NCI-H2107 (cell line): ENCODE measurements at regions not wholly inside any gene's neighbourhood (a gene's known extent, or its start where the extent isn't known, plus 50 kb on each side); places are given as distances from the start of the nearest gene placed in this dataset.
"Not testable (repeated sequence)": the region's sequence is repeated elsewhere in the genome, so short reads cannot be mapped to it uniquely, and the experiment has no call there.

Source experiments
- DNase-seq: peaks from one replicate; lab custom pipeline; 2025; lab: John Stamatoyannopoulos, UW

GRCh38 chr1:184854496-184855140 lies 100.0 kb upstream of the EDEM3 start:
- DNase-seq: peak; percentile 40

DNA sequence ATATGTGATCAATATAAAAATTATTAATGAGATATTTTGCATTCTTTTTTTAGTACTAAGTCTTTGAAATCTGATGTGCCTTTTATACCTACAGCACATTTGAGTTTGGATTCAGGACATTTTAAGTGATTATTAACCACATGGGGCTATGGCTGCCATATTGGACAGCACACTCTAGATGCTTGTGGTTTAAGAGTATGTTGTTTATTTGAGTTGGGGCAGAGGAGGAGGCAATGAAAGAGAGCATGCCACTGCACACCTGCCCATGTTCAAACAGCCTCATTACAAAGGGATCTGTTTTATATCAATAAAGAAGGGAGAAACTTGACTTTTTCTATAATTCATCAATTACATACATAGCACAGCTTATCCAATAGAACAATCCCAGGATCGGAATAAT lies 99.4 kb upstream of the EDEM3 start:
- no peak for DNase-seq

- DNase-seq: no peak
Measured at GRCh38 chr1:184851822-184852746, 97.4 kb upstream of the EDEM3 start.

- DNase-seq: peak; percentile 21
Measured at GRCh38 chr1:184843732-184844495, 89.3 kb upstream of the EDEM3 start.

GRCh38 chr1:184840596-184840995 lies 85.9 kb upstream of the EDEM3 start:
- DNase-seq: no peak

- no peak for DNase-seq
Measured at GRCh38 chr1:184838504-184838951, 83.9 kb upstream of the EDEM3 start.

DNA sequence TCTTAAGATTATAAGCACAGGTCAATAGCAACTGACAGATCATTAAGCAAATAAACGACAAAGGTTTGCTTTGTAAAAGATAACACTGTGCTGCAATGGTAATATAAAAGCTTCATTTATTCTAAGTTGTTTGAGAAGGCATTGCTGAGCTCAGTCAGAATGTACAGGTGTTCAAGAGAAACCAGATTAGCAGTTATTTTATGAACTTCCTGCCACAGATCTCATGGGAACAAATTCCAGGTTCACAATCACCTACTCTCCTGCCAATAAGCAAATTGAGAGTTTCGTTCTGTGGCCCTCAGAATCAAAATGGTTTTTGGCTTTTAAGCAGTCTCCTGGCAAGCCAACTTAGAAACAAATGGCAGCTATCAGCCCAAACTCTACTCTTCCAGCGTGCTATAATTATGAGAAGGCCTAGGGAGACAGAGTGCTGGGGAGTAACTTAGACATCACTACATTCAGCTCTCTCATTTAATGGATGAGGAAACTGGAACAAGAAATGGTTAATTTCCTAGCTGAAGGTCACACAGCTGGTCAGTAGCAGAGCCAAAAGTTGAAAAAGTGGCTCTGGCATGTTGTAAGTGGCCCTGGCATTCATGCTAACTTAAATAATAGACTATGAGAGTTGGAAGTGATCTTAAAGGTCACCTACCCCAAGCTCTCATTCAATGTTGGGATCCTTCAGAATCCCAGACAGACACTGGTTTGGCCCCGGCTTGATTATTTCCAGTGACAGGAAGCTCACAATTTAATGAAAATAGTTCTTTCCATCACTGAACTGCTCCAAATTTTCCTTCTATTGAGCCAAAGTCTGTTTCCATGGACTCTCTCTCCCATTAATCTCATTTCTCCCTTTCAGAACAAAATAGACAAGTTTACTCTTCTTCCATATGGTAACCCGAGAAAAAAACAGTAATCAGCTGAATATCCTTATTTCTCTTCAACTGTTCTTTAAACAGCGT lies 82.6 kb upstream of the EDEM3 start:
- no peak for DNase-seq

DNA sequence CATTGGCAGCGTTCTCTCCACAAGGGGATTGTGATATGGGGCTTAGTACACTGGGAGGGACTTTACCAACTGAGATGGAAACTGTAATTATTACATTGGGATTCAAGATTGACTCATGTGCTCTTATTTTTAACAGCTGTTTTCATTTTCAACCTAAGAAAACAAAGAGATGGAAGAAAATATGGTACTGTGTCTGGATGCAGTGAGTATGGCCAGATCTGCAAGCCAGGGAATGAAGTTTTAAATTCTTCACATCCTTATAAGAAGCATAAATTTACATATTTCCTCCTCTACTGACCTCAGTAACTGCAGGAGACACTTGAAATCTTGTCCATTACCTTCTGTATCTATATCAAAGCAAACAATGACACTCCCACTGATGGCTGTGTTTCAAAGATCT lies 81.5 kb upstream of the EDEM3 start:
- DNase-seq: no peak

DNA sequence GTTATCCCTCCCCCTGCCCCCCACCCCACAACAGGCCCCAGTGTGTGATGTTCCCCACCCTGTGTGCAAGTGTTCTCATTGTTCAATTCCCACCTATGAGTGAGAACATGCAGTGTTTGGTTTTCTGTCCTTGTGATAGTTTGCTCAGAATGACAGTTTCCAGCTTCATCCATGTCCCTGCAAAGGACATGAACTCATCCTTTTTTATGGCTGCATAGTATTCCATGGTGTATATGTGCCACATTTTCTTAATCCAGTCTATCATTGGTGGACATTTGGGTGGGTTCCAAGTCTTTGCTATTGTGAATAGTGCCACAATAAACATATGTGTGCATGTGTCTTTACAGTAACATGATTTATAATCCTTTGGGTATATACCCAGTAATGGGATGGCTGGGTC lies 79.3 kb upstream of the EDEM3 start:
- DNase-seq: not testable (repeated sequence)

- DNase-seq: no peak
Measured at GRCh38 chr1:184832517-184832916, 77.9 kb upstream of the EDEM3 start.

- DNase-seq: not testable (repeated sequence)
Measured at GRCh38 chr1:184829496-184829895, 74.8 kb upstream of the EDEM3 start.

- DNase-seq: no peak
Measured at GRCh38 chr1:184828369-184828717, 73.7 kb upstream of the EDEM3 start.

- DNase-seq: no peak
Measured at GRCh38 chr1:184827600-184828368, 73.1 kb upstream of the EDEM3 start.

- no peak for DNase-seq
Measured at GRCh38 chr1:184826001-184826400, 71.3 kb upstream of the EDEM3 start.

GRCh38 chr1:184825571-184825970 lies 70.9 kb upstream of the EDEM3 start:
- no peak for DNase-seq

GRCh38 chr1:184824691-184825323 lies 70.1 kb upstream of the EDEM3 start:
- DNase-seq: no peak

DNA sequence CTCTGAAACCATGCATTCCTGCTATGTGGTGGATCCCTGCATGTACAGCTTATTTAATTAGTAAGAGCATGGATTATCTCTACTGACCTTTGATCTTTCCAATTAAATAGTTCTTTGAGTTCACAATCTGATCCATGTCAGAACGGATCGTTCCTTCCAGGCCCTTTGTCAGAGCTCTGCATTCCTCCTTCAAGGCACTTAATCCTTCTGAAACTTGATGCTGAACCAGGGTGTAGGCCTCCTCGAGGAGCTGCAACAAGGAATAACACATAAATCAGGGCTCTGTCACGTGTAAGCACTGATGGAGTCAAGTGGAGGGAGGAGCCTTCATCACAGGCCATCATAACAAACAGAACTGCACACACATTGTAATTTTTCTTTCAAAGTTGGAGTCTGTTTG lies 68.4 kb upstream of the EDEM3 start:
- DNase-seq: peak; percentile 24

DNA sequence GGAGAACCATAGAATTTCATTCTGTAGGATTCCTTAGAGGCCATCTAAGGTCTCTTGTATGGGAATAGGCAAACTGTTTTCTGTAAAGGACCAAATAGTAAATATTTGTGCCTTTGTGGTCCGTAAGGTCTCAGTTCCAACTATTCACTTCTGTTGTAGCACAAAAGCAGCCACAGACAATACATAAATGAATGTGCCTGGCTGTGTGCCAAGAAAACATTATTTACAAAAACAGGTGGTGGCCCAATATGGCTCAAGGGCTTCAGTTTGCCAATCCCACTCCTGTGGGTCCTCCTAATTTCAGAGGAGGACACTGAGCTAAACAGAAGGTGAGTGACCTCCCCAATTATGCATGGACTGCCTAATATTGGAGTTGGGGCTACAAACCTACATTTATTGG lies 67.6 kb upstream of the EDEM3 start:
- DNase-seq: peak; percentile 24

DNA sequence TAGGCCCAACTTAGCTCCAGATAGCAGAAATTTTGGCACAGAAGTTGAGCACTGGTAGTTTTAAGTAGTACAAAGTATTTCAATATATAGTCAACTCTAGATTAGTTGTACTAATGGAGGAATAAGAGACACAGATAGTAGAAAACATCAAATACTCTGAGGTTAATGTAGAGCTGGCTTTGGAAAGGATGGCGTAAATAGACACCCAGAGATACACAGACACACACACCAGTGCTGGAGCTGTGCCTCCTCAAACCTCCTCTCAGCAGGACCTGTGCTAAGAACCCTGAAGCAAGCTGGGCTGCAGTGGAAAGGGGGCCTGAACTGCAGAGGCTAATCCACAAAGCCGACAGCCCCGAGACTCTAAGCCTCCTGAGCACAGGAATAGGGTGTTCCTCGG lies 67.0 kb upstream of the EDEM3 start:
- DNase-seq: no peak

DNA sequence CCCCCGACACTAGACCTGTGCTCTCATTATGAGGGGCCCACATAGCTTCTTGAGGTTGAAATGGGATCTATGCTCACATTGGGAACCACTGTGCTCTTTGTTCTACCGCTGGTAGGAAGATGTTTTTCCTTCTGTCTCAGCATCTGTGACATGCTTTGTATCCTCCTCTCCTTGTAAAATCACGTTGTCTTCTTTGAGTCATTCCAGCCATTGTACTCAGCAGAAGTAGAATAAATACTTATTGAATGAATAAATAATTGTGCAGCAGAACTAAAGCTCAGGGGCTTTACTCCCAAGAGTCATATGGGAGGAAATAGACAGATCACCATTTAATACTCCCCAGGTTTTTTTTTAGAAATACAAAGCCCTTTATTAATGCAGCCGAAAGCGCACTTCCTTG lies 66.3 kb upstream of the EDEM3 start:
- DNase-seq: no peak
